ENCODE measurements at regions not wholly inside any gene's neighbourhood (a gene's known extent, or its start where the extent isn't known, plus 50 kb on each side); places are given as distances from the start of the nearest gene placed in this dataset.
"Not testable (repeated sequence)": the region's sequence is repeated elsewhere in the genome, so short reads cannot be mapped to it uniquely, and the experiment has no call there.

- DNase-seq = peak in 1 of 2 experiments; percentile 20
Observed at GRCh38 chr4:82171531-82172155, 202.1 kb downstream of the HNRNPD start.

GRCh38 chr4:82149750-82150149 is 224.0 kb downstream of the HNRNPD start:
- DNase-seq = no peak

GRCh38 chr4:82145850-82146249 is 227.9 kb downstream of the HNRNPD start:
- no peak for DNase-seq

- no peak for DNase-seq
Observed at GRCh38 chr4:82140422-82140821, 233.4 kb downstream of the HNRNPD start.

- DNase-seq = no peak
Observed at GRCh38 chr4:82139287-82139686, 234.5 kb downstream of the HNRNPD start.

- no peak for DNase-seq
Observed at GRCh38 chr4:82138374-82138773, 235.4 kb downstream of the HNRNPD start.

GRCh38 chr4:82136161-82136801 is 237.5 kb downstream of the HNRNPD start:
- no peak for DNase-seq

GRCh38 chr4:82128355-82128754 is 245.4 kb downstream of the HNRNPD start:
- DNase-seq = no peak

GRCh38 chr4:82126512-82127040 is 247.2 kb downstream of the HNRNPD start:
- no peak for DNase-seq

GRCh38 chr4:82125787-82126297 is 247.9 kb downstream of the HNRNPD start:
- no peak for DNase-seq

GRCh38 chr4:82124932-82125786 is 248.6 kb downstream of the HNRNPD start:
- DNase-seq = no peak

- DNase-seq = no peak
Observed at GRCh38 chr4:82124365-82124764, 249.4 kb downstream of the HNRNPD start.

- DNase-seq = no peak
Observed at GRCh38 chr4:82123934-82124333, 249.9 kb downstream of the HNRNPD start.

GRCh38 chr4:82115183-82115582 is 258.6 kb downstream of the HNRNPD start:
- not testable (repeated sequence) for DNase-seq

GRCh38 chr4:82108506-82108905 is 265.3 kb downstream of the HNRNPD start:
- DNase-seq = no peak

GRCh38 chr4:82104578-82104977 is 269.2 kb downstream of the HNRNPD start:
- no peak for DNase-seq

GRCh38 chr4:82099928-82100579 is 273.7 kb downstream of the HNRNPD start:
- DNase-seq = no peak

GRCh38 chr4:82097504-82097903 is 276.3 kb downstream of the HNRNPD start:
- no peak for DNase-seq

GRCh38 chr4:82090717-82091116 is 283.1 kb downstream of the HNRNPD start:
- DNase-seq = no peak

GRCh38 chr4:82084747-82085146 is 289.0 kb downstream of the HNRNPD start:
- no peak for DNase-seq

GRCh38 chr4:82077471-82077995 is 296.3 kb downstream of the HNRNPD start:
- DNase-seq = not testable (repeated sequence)

- no peak for DNase-seq
Observed at GRCh38 chr4:82076809-82077208, 297.0 kb downstream of the HNRNPD start.

- DNase-seq = no peak
Observed at GRCh38 chr4:82076359-82076758, 297.4 kb downstream of the HNRNPD start.

Data from NCI-H526 (cell line).